Lower lobe of right lung (tissue), 2 donors: ENCODE measurements at regions not wholly inside any gene's neighbourhood (a gene's known extent, or its start where the extent isn't known, plus 50 kb on each side); places are given as distances from the start of the nearest gene placed in this dataset.
"Not testable (repeated sequence)": the region's sequence is repeated elsewhere in the genome, so short reads cannot be mapped to it uniquely, and the experiment has no call there.

ENCODE experiments used
- ATAC-seq, 2 donors: fragments of 200-7000 bp; cut with Tn5 transposase; one replicate each; pipeline ENCODE4 v1.9.1; 2020 to 2022; ENCODE audit warnings: mild to moderate bottlenecking in 2 of 2, moderate library complexity in 2 of 2
- DNase-seq: peaks from one replicate; pipeline ENCODE4 v3.0.0-alpha.2; 2020
- H3K27ac ChIP-seq: fragments of 200-600 bp; one replicate; pipeline ENCODE4 v1.8.0; 2022
- H3K27me3 ChIP-seq: fragments of 200-600 bp; one replicate; pipeline ENCODE4 v1.8.0; 2022; ENCODE audit warnings: low read depth
- H3K36me3 ChIP-seq: fragments of 200-600 bp; one replicate; pipeline ENCODE4 v1.8.0; 2022; ENCODE audit warnings: mild to moderate bottlenecking
- H3K4me1 ChIP-seq: fragments of 200-600 bp; one replicate; pipeline ENCODE4 v1.8.0; 2022
- H3K4me3 ChIP-seq: fragments of 200-600 bp; one replicate; pipeline ENCODE4 v1.8.0; 2022; ENCODE audit warnings: mild to moderate bottlenecking
- H3K9me3 ChIP-seq: fragments of 200-600 bp; one replicate; pipeline ENCODE4 v1.8.0; 2022
- intact Hi-C: fragments of 100-400 bp; cut with DNase I; formaldehyde crosslinking; loops from one replicate; pipeline ENCODE4 v1.11.0; 2022
- TF ChIP-seq, protein P1 (sequence below): fragments of 200-600 bp; IDR thresholded peaks from one replicate; pipeline ENCODE4 v1.8.0; 2022; ENCODE audit warnings: antibody characterized with exemption, mild to moderate bottlenecking
- donor health status: DM: no; HTN: yes; CAD: no; lungs with severe emphysema.

DNA sequence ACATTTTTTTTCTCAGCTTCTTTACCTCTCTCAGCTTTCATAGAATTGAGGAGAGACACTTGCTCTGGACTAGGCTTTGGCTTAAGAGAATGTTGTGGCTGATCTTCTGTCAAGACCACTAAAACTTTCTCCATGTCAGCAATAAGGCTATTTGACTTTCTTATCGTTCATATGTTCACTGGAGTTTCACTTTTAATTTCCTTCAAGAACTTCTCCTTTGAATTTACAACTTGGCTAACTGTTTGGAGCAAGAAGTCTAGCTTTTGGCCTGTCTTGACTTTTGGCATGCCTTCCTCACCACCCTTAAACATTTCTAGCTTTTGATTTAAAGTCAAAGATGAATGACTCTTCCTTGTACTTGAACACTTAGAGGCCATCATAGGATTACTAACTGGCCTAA is 104.4 kb upstream of the SLC39A10 start:
- H3K27me3 ChIP-seq: no peaks in the 10 kb centered on the region
- peak overlapping the region; percentile 22 for H3K27ac ChIP-seq
- H3K36me3 ChIP-seq: no peaks in the 10 kb centered on the region
- no peak for ATAC-seq
- no peak for DNase-seq
- no peaks in the 10 kb centered on the region for H3K9me3 ChIP-seq
- H3K4me1 ChIP-seq: no peaks in the 10 kb centered on the region
- TF ChIP-seq, protein P1, sequence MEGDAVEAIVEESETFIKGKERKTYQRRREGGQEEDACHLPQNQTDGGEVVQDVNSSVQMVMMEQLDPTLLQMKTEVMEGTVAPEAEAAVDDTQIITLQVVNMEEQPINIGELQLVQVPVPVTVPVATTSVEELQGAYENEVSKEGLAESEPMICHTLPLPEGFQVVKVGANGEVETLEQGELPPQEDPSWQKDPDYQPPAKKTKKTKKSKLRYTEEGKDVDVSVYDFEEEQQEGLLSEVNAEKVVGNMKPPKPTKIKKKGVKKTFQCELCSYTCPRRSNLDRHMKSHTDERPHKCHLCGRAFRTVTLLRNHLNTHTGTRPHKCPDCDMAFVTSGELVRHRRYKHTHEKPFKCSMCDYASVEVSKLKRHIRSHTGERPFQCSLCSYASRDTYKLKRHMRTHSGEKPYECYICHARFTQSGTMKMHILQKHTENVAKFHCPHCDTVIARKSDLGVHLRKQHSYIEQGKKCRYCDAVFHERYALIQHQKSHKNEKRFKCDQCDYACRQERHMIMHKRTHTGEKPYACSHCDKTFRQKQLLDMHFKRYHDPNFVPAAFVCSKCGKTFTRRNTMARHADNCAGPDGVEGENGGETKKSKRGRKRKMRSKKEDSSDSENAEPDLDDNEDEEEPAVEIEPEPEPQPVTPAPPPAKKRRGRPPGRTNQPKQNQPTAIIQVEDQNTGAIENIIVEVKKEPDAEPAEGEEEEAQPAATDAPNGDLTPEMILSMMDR: no peak
- intact Hi-C loops: no loop called here
- H3K4me3 ChIP-seq: no peak overlapping the region

DNA sequence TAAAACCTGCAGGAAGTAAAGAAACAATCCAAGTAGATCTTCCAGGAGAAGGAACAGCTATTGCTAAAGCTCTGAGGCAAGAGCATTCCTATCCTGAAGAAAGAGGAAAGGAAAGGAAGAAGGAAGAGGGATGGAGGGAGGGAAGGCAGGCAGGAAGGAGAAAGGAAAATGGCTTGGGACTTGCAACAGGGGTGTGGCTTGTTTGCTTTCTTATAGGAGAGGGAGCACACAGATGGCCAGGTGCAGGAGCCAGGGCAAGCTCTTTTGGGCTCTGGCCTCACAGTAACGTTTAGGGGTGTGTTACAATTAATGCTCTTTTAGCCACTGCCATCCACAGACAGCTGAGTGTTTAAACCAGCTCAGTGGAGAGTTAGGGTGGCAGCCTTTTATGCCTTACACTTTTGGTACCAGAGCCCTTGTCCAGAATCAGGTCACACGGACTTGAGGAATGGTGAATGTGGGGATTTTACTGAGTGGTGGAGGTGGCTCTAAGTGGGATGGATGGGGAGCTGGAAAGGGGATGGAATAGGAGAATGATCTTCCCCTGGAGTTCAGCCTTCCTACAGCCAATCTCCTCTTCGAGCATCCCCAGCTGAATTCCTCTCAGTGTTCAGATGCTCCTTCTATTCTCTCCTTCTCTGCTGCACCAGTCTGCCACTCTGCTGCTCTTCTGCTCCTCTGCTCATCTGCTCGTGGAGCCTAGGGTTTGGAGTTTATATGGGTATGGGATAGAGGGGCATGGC is 108.7 kb upstream of the SLC39A10 start:
- Histone ChIP-seq H3K27ac (no peak overlapping the region), H3K4me1 (peaks cover 4% of the 10 kb centered on the region), H3K27me3 (no peaks in the 10 kb centered on the region), H3K9me3 (no peaks in the 10 kb centered on the region), H3K36me3 (no peaks in the 10 kb centered on the region), H3K4me3 (no peak overlapping the region)
- ATAC-seq: no peak
- intact Hi-C loops: no loop called here
- no peak for DNase-seq
- TF ChIP-seq, protein P1: no peak

DNA sequence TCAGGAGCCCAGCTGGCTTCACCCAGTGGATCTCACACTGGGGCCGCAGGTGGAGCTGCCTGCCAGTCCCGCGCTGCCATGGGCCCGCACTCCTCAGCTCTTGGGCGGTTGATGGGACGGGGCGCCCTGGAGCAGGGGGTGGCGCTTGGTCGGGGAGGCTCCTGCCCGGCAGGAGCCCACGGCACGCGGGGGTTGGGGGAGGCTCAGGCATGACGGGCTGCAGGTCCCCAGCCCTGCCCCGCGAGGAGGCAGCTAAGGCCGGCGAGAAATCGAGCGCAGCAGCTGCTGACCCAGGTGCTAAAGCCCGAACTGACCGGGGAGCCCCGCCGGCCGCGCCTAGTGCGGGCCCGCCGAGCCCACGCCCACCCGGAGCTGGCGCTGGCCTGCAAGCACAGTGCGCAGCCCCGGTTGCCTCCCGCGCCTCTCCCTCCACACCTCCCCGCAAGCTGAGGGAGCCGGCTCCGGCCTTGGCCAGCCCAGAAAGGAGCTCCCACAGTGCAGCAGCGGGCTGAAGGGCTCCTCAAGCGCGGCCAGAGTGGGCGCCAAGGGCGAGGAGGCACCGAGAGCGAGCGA is 109.7 kb upstream of the SLC39A10 start:
- H3K4me1 ChIP-seq, H3K9me3 ChIP-seq, DNase-seq, H3K4me3 ChIP-seq, H3K36me3 ChIP-seq, H3K27me3 ChIP-seq, H3K27ac ChIP-seq, ATAC-seq, intact Hi-C loops: not testable (repeated sequence)

DNA sequence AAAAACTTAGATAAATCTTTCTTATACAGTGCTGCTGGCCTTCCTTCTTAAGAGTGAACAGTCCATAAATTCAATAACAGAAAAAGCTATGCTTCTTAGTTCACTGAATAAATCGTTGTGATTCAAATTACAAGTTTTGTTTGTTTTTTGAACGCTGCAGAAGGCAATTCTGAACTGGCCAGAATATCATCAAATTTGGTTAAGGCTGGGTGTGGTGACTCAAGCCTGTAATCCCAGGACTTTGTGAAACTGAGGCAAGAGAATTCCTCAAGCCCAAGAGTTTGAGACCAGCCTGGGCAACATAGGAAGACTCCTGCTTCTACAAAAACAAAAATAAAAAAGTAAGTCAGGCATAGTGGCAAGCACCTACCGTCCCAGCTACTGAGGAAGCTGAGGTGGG is 111.2 kb upstream of the SLC39A10 start:
- intact Hi-C loops: no loop called here
- Histone ChIP-seq H3K4me3 (no peak overlapping the region), H3K27ac (no peak overlapping the region), H3K27me3 (no peaks in the 10 kb centered on the region), H3K4me1 (peaks cover 4% of the 10 kb centered on the region), H3K9me3 (no peaks in the 10 kb centered on the region), H3K36me3 (no peaks in the 10 kb centered on the region)
- TF ChIP-seq, protein P1: no peak
- no peak for ATAC-seq
- no peak for DNase-seq

DNA sequence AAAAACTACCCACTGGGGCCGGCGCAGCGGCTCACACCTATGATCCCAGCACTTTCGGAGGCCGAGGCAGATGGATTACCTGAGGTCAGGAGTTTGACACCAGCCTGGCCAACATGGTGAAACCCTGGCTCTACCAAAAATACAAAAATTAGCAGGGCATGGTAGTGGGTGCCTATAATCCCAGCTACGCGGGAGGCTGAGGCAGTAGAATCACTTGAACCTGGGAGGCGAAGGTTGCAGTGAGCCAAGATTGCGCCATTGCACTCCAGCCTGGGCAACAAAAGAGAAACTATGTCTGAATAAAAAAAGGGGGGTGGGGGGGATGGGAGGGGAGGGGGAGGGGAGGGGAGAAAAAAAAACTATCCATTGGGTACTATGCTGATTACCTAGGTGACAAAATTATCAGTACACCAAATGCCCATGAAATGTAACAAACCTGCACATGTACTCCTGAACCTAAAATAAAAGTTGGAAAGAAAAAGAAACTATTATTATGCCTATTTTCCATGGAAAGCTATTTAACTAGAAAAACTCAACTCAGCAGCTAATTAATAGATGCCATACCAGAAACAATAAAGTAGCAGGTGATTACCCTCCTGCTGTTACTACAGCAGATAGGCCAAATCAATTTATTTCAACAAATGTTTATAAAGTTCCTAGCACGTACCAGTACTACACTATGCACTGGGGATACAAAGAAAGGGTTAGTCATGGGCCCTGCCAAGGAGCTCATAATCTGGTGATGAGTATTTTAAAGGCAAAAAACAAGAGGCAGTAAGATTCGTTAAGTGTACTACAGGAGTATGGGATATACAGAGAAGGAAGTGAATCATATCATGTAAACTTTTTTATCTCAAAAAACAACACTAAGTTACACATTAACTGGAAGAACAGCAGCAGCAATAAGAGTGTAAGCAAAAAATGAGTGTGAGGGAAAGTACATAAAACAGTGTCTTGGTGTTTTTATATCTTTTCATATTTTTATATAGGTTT is 112.8 kb upstream of the SLC39A10 start:
- H3K27ac ChIP-seq: no peak overlapping the region
- DNase-seq: no peak
- ATAC-seq: peak; percentile 53 to 94
- H3K4me1 ChIP-seq: peaks cover 4% of the 10 kb centered on the region
- H3K27me3 ChIP-seq: no peaks in the 10 kb centered on the region
- TF ChIP-seq, protein P1: no peak
- H3K36me3 ChIP-seq: no peaks in the 10 kb centered on the region
- intact Hi-C loops: no loop called here
- no peak overlapping the region for H3K4me3 ChIP-seq
- no peaks in the 10 kb centered on the region for H3K9me3 ChIP-seq
